OCI-LY7 (cell line): ENCODE measurements at regions not wholly inside any gene's neighbourhood (a gene's known extent, or its start where the extent isn't known, plus 50 kb on each side); places are given as distances from the start of the nearest gene placed in this dataset.
A peak's percentile ranks its signal among the peaks of the same experiment; 100 is the strongest.

ENCODE experiments used
- BruUV-seq: library from RNA; stranded (reverse); fragments of 400-500 nt; replicated peaks from 2 replicates; lab custom pipeline; 2021; lab: Mats Ljungman, UMichigan
- CTCF ChIA-PET: fragments of 300-600 bp; sonication (Branson Sonifier 250); formaldehyde crosslinking; loops from one replicate; lab custom pipeline; 2022; ENCODE audit warnings: antibody characterized with exemption; ENCODE audit not compliant: unreplicated experiment; lab: Charles Lee
- POLR2A ChIA-PET: fragments of 300-600 bp; sonication (Branson Sonifier 250); formaldehyde crosslinking; loops from one replicate; lab custom pipeline; 2022; ENCODE audit warnings: antibody characterized with exemption; lab: Charles Lee
- DNase-seq: peaks from one replicate; pipeline ENCODE4 v3.0.0-alpha.2; 2015; ENCODE audit warnings: low spot score
- H2AFZ ChIP-seq: fragments of 200-600 bp; sonication (generic), shearing (Covaris generic); 2 replicates; pipeline ENCODE4 v1.6.1; 2014; ENCODE audit warnings: mild to moderate bottlenecking, antibody characterized with exemption, low read length, moderate library complexity
- H3K27ac ChIP-seq: fragments of 200-600 bp; sonication (generic); 2 replicates; pipeline ENCODE4 v1.5.1; 2014; ENCODE audit warnings: mixed run types, low read depth, mild to moderate bottlenecking, moderate library complexity, low read length, inconsistent platforms; ENCODE audit not compliant: poor library complexity, severe bottlenecking
- H3K36me3 ChIP-seq: fragments of 200-600 bp; sonication (generic); 2 replicates; pipeline ENCODE4 v1.6.1; 2014; ENCODE audit warnings: mild to moderate bottlenecking, antibody characterized with exemption, low read length, moderate library complexity, mixed read lengths; ENCODE audit not compliant: insufficient read depth
- H3K4me1 ChIP-seq: fragments of 200-600 bp; sonication (generic); 2 replicates; pipeline ENCODE4 v1.5.1; 2014; ENCODE audit warnings: mild to moderate bottlenecking, low read length; ENCODE audit not compliant: insufficient read depth, poor library complexity, severe bottlenecking
- H3K4me2 ChIP-seq: fragments of 200-600 bp; sonication (generic); 2 replicates; pipeline ENCODE4 v1.6.1; 2014; ENCODE audit warnings: mild to moderate bottlenecking, low read length
- H3K4me3 ChIP-seq: fragments of 200-600 bp; sonication (generic); 2 replicates; pipeline ENCODE4 v1.5.1; 2014; ENCODE audit warnings: mild to moderate bottlenecking, low read depth, low read length; ENCODE audit not compliant: poor library complexity, severe bottlenecking
- H3K79me2 ChIP-seq: fragments of 200-600 bp; sonication (generic); 2 replicates; pipeline ENCODE4 v1.6.1; 2016; ENCODE audit warnings: low read depth, mild to moderate bottlenecking, low read length, moderate library complexity, mixed read lengths; ENCODE audit not compliant: insufficient read depth
- H3K9me2 ChIP-seq: fragments of 200-600 bp; sonication (generic); 2 replicates; pipeline ENCODE4 v1.6.1; 2016; ENCODE audit warnings: mild to moderate bottlenecking, low read length, mixed read lengths; ENCODE audit not compliant: insufficient read depth
- H3K9me3 ChIP-seq: fragments of 200-600 bp; sonication (generic); 2 replicates; pipeline ENCODE4 v1.6.1; 2014; ENCODE audit warnings: mild to moderate bottlenecking, mixed run types, low read length, mixed read lengths
- H4K20me1 ChIP-seq: fragments of 200-600 bp; sonication (generic); 2 replicates; pipeline ENCODE4 v1.6.1; 2014; ENCODE audit warnings: mild to moderate bottlenecking, antibody characterized with exemption, low read length, moderate library complexity, mixed read lengths; ENCODE audit not compliant: insufficient read depth
- EZH2phosphoT487 ChIP-seq: fragments of 200-600 bp; sonication (generic); IDR thresholded peaks from 2 replicates; pipeline ENCODE4 v1.6.1; 2018; ENCODE audit warnings: low read depth, borderline replicate concordance, mild to moderate bottlenecking, mixed run types, antibody characterized with exemption, low read length, moderate library complexity, mixed read lengths
- intact Hi-C: fragments of 100-400 bp; cut with micrococcal nuclease; formaldehyde crosslinking; loops from one replicate; pipeline ENCODE4 v1.10.0; 2022; ENCODE audit not compliant: unreplicated experiment
- TF ChIP-seq, protein P1 (sequence below): fragments of 200-600 bp; sonication (generic); conservative IDR thresholded peaks from 2 replicates; pipeline ENCODE4 v1.5.1; 2014; ENCODE audit warnings: mild to moderate bottlenecking, antibody characterized with exemption, low read length, moderate library complexity, mixed read lengths

DNA sequence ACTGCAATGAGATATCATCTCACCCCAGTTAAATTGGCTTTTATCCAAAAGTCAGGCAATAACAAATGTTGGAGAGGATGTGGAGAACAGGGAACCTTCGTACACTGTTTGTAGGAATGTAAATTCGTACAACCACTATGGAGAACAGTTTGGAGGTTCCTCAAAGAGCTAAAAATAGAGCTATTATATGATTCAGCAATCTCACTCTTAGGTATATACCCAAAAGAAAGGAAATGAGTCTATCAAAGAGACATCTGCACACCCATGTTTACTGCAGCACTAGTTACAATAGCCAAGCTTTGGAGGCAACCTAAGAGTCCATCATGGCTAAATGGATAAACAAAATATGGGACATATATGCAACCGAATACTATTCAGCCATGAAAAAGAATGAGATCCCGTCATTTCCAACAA is 68.0 kb upstream of the HES1 start:
- no peak for DNase-seq
- Histone ChIP-seq H3K79me2 (no peaks in the 10 kb centered on the region), H2AFZ (no peak overlapping the region), H3K9me3 (peaks cover 17% of the 10 kb centered on the region), H3K4me2 (no peak overlapping the region), H3K36me3 (no peaks in the 10 kb centered on the region), H4K20me1 (no peaks in the 10 kb centered on the region), H3K9me2 (no peaks in the 10 kb centered on the region), H3K4me3 (no peak overlapping the region), H3K4me1 (peaks cover 53% of the 10 kb centered on the region), H3K27ac (no peak overlapping the region)
- TF ChIP-seq, protein P1, sequence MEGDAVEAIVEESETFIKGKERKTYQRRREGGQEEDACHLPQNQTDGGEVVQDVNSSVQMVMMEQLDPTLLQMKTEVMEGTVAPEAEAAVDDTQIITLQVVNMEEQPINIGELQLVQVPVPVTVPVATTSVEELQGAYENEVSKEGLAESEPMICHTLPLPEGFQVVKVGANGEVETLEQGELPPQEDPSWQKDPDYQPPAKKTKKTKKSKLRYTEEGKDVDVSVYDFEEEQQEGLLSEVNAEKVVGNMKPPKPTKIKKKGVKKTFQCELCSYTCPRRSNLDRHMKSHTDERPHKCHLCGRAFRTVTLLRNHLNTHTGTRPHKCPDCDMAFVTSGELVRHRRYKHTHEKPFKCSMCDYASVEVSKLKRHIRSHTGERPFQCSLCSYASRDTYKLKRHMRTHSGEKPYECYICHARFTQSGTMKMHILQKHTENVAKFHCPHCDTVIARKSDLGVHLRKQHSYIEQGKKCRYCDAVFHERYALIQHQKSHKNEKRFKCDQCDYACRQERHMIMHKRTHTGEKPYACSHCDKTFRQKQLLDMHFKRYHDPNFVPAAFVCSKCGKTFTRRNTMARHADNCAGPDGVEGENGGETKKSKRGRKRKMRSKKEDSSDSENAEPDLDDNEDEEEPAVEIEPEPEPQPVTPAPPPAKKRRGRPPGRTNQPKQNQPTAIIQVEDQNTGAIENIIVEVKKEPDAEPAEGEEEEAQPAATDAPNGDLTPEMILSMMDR, result no peak
- TF ChIP-seq EZH2phosphoT487, result no peak
- ChIA-PET POLR2A (interaction anchor here (0.6 to 1.8 kb wide), 5 partner anchors 9 to 470 kb away, joined by 3 to 5 read pairs (median 4); no protein-coding TSS in a partner anchor), CTCF (no interaction called here)
- intact Hi-C loops, result no loop called here
- no TSS peak for BruUV-seq

DNA sequence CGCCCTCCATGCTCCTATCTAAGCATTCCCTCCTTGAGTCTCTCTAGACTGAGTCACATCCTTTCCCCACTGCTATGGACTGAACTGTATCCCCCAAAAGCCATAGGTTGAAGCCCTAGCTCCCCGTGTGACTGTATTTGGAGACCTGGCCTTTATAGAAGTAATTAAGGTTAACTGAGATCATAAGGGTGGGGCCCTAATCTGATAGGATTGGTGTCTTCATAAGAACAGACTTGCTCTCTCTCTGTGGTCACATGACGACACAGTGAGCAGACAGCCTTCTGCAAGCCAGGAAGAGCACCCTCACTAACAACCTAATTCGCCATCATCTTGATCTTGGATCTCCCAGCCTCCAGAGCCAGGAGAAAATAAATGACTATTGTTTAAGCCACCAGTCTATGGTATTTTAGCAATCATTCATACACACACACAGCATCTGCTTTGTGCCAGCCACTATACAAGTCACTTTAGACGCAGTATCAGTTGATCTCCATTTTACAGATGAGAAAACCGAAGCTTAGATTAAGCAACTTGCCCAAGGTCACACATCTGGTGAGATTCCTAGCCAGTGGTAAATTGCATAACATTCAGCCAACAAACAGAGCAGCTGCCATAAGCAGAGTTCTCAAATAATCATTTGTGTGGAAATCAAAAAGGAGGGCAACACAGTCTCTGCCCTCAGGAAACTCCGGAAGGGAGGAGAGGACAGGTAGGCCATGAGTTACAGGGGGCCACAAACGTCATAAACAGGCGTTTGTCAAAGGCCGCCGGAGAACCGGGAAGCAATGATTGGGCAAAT is 66.3 kb upstream of the HES1 start:
- intact Hi-C loops, result loop anchor here (1.0 kb wide), 2 partner anchors 35 to 64 kb away; no protein-coding TSS in a partner anchor
- H3K4me1 ChIP-seq, result peaks cover 52% of the 10 kb centered on the region
- H3K4me2 ChIP-seq, result peak overlapping the region; percentile 73
- H2AFZ ChIP-seq, result no peak overlapping the region; the same call in 1 of the 2 replicates
- TF ChIP-seq, protein P1, result no peak
- no peak for TF ChIP-seq EZH2phosphoT487
- no peaks in the 10 kb centered on the region for H3K9me2 ChIP-seq
- no peaks in the 10 kb centered on the region for H4K20me1 ChIP-seq
- BruUV-seq, result no TSS peak
- H3K4me3 ChIP-seq, result no peak overlapping the region
- no peak for DNase-seq
- ChIA-PET POLR2A (interaction anchor here (2.3 to 4.3 kb wide), 4 partner anchors 10 to 66 kb away, joined by 13 to 45 read pairs (median 20); partner anchors contain the start of gene HES1), CTCF (interaction anchor here (0.7 to 1.0 kb wide), 2 partner anchors 10 to 65 kb away, joined by 3 to 4 read pairs; no protein-coding TSS in a partner anchor)
- no peaks in the 10 kb centered on the region for H3K79me2 ChIP-seq
- no peaks in the 10 kb centered on the region for H3K36me3 ChIP-seq
- peaks cover 17% of the 10 kb centered on the region for H3K9me3 ChIP-seq
- H3K27ac ChIP-seq, result no peak overlapping the region
